Keratinocyte (primary cell): ENCODE measurements at regions not wholly inside any gene's neighbourhood (a gene's known extent, or its start where the extent isn't known, plus 50 kb on each side); places are given as distances from the start of the nearest gene placed in this dataset.

Experiments used
- CTCF ChIP-seq, 3 experiments: IDR thresholded peaks in 1 of 3; conservative IDR thresholded peaks in 1 of 3; optimal IDR thresholded peaks in 1 of 3; 2 replicates in 2 of 3; 3 replicates in 1 of 3; pipeline versions ENCODE3 to v1.5.1; 2011; ENCODE audit warnings: low read length in 3 of 3, mild to moderate bottlenecking in 3 of 3, moderate library complexity in 2 of 3, control low read depth in 1 of 3, inconsistent platforms in 1 of 3; ENCODE audit not compliant: insufficient read depth in 2 of 3; ENCODE audit errors: extremely low read depth in 1 of 3
- EZH2 ChIP-seq: IDR thresholded peaks from one replicate; pipeline ENCODE4 v1.6.1; 2012; ENCODE audit warnings: inconsistent platforms, mild to moderate bottlenecking, low read length, moderate library complexity

GRCh38 chr1:4101459-4102161 lies 201.5 kb upstream of the C1orf174 start:
- no peak for TF ChIP-seq EZH2
- TF ChIP-seq CTCF (optimal IDR thresholded peaks at IDR 0.05 in 1 of 3, IDR thresholded peaks at IDR 0.05 in 1 of 3, conservative IDR thresholded peaks at IDR 0.05 in 1 of 3; ENCODE audit: extremely low read depth in 1 of 3, insufficient read depth in 2 of 3, low read length in 3 of 3), result no peak
